SK-N-SH (cell line): ENCODE measurements at regions not wholly inside any gene's neighbourhood (a gene's known extent, or its start where the extent isn't known, plus 50 kb on each side); places are given as distances from the start of the nearest gene placed in this dataset.

Source experiments
- CTCF ChIA-PET: fragments of 300-600, 350-600 bp; formaldehyde crosslinking; extraction: SDS; loops from one replicate; lab custom pipeline; 2021; lab: Yijun Ruan, JAX
- POLR2A ChIA-PET: fragments of 350-600 bp; sonication (Branson Sonifier 250); formaldehyde crosslinking; extraction: SDS; loops from one replicate; lab custom pipeline; 2020; ENCODE audit warnings: antibody characterized with exemption, inconsistent platforms; lab: Yijun Ruan, JAX
- DNase-seq: peaks from one replicate; pipeline ENCODE4 v3.0.0; 2012
- H2AFZ ChIP-seq: fragments of 200-600 bp; sonication (generic); 2 replicates; pipeline ENCODE4 v1.8.1; 2016; ENCODE audit warnings: antibody characterized with exemption, mild to moderate bottlenecking, low read depth
- H3F3A ChIP-seq: fragments of 200-600 bp; sonication (generic); replicated peaks from 2 replicates; pipeline ENCODE3; 2016; ENCODE audit warnings: antibody characterized with exemption, mild to moderate bottlenecking; ENCODE audit not compliant: insufficient read depth
- H3K27ac ChIP-seq, 2 experiments: fragments of 200-500 bp in 1 of 2; fragments of 200-600 bp in 1 of 2; sonication (Bioruptor generic) in 1 of 2; sonication (generic), shearing (Covaris generic) in 1 of 2; 2 replicates each; pipeline versions ENCODE4 v1.5.1 to v1.6.1; 2014 to 2016; ENCODE audit warnings: low read depth in 2 of 2, inconsistent platforms in 1 of 2, low read length in 1 of 2, mild to moderate bottlenecking in 1 of 2, mixed read lengths in 1 of 2
- H3K27me3 ChIP-seq: fragments of 200-600 bp; sonication (generic), shearing (Covaris generic); 2 replicates; pipeline ENCODE4 v1.6.1; 2016; ENCODE audit warnings: mixed run types; ENCODE audit not compliant: insufficient read depth
- H3K36me3 ChIP-seq, 2 experiments: fragments of 200-500 bp in 1 of 2; fragments of 200-600 bp in 1 of 2; sonication (Bioruptor generic) in 1 of 2; sonication (generic) in 1 of 2; replicated peaks in 1 of 2; 2 replicates each; pipeline versions ENCODE3 to v1.5.1; 2014 to 2016; ENCODE audit warnings: low read length in 1 of 2, mild to moderate bottlenecking in 1 of 2; ENCODE audit not compliant: insufficient read depth in 2 of 2, control insufficient read depth in 1 of 2
- H3K4me1 ChIP-seq, 2 experiments: fragments of 200-500 bp in 1 of 2; fragments of 200-600 bp in 1 of 2; sonication (Bioruptor generic) in 1 of 2; sonication (generic), shearing (Covaris generic) in 1 of 2; 2 replicates each; pipeline versions ENCODE4 v1.5.1 to v1.6.1; 2014 to 2016; ENCODE audit warnings: low read depth in 1 of 2, low read length in 1 of 2, mixed run types in 1 of 2; ENCODE audit not compliant: insufficient read depth in 2 of 2, control insufficient read depth in 1 of 2
- H3K4me2 ChIP-seq: fragments of 200-600 bp; sonication (generic), shearing (Covaris generic); 2 replicates; pipeline ENCODE4 v1.6.1; 2017; ENCODE audit warnings: mixed run types
- H3K4me3 ChIP-seq, 2 experiments: fragments of 200-500 bp in 1 of 2; fragments of 200-600 bp in 1 of 2; sonication (Bioruptor generic) in 1 of 2; sonication (generic), shearing (Covaris generic) in 1 of 2; 2 replicates each; pipeline versions ENCODE4 v1.5.1 to v1.8.1; 2014 to 2016; ENCODE audit warnings: low read depth in 2 of 2, inconsistent platforms in 1 of 2, low read length in 1 of 2, mild to moderate bottlenecking in 1 of 2, mixed read lengths in 1 of 2, moderate library complexity in 1 of 2
- H3K79me2 ChIP-seq: fragments of 200-600 bp; sonication (generic); 2 replicates; pipeline ENCODE4 v1.8.1; 2017; ENCODE audit warnings: mild to moderate bottlenecking; ENCODE audit not compliant: insufficient read depth
- H3K9ac ChIP-seq: fragments of 200-600 bp; sonication (generic); 2 replicates; pipeline ENCODE4 v1.6.1; 2017; ENCODE audit warnings: mixed run types
- H3K9me2 ChIP-seq: fragments of 200-600 bp; sonication (generic); 2 replicates; pipeline ENCODE4 v1.6.1; 2017; ENCODE audit warnings: mixed run types
- H3K9me3 ChIP-seq: fragments of 200-600 bp; sonication (generic); 2 replicates; pipeline ENCODE4 v1.6.1; 2017; ENCODE audit warnings: mixed run types, mild to moderate bottlenecking, moderate library complexity
- H4K20me1 ChIP-seq: fragments of 200-600 bp; sonication (generic); 2 replicates; pipeline ENCODE4 v1.6.1; 2017; ENCODE audit warnings: mild to moderate bottlenecking, mixed run types; ENCODE audit not compliant: insufficient read depth
- CHD2 ChIP-seq: fragments of 150-350 bp; IDR thresholded peaks from 2 replicates; pipeline ENCODE4 v1.6.1; 2018; ENCODE audit warnings: low read length; ENCODE audit not compliant: partially characterized antibody
- EP300 ChIP-seq, 2 experiments: IDR thresholded peaks; 2 replicates each; pipeline versions ENCODE4 v1.4.0 to v1.6.1; 2012; ENCODE audit warnings: borderline replicate concordance in 1 of 2, low read depth in 1 of 2, low read length in 1 of 2
- FOSL2 ChIP-seq: IDR thresholded peaks from 2 replicates; pipeline ENCODE4 v1.4.0; 2012; ENCODE audit warnings: low read depth, mild to moderate bottlenecking, moderate library complexity, borderline replicate concordance
- FOXM1 ChIP-seq: IDR thresholded peaks from 2 replicates; pipeline ENCODE4 v1.4.0; 2012; ENCODE audit warnings: low read depth, mild to moderate bottlenecking
- GABPA ChIP-seq: IDR thresholded peaks from 2 replicates; pipeline ENCODE4 v1.4.0; 2012; ENCODE audit warnings: low read depth, mild to moderate bottlenecking
- GATA2 ChIP-seq: sonication (generic); formaldehyde crosslinking; IDR thresholded peaks from 2 replicates; pipeline ENCODE4 v1.5.0; 2020; ENCODE audit warnings: mild to moderate bottlenecking, missing genetic modification reagents
- JUND ChIP-seq: IDR thresholded peaks from 2 replicates; pipeline ENCODE4 v1.4.0; 2012
- MEF2A ChIP-seq: IDR thresholded peaks from 2 replicates; pipeline ENCODE4 v1.4.0; 2012; ENCODE audit warnings: low read depth, borderline replicate concordance
- NRF1 ChIP-seq: IDR thresholded peaks from 2 replicates; pipeline ENCODE4 v1.6.1; 2012; ENCODE audit warnings: low read depth, mild to moderate bottlenecking, low read length
- POLR2AphosphoS5 ChIP-seq: IDR thresholded peaks from 2 replicates; pipeline ENCODE4 v1.6.1; 2012; ENCODE audit warnings: low read depth, low read length
- RCOR1 ChIP-seq: fragments of 150-350 bp; IDR thresholded peaks from 2 replicates; pipeline ENCODE4 v1.6.1; 2017; ENCODE audit warnings: antibody characterized with exemption, low read length
- RXRA ChIP-seq: IDR thresholded peaks from 2 replicates; pipeline ENCODE4 v1.4.0; 2012; ENCODE audit warnings: low read depth, mild to moderate bottlenecking, borderline replicate concordance
- TAF1 ChIP-seq: IDR thresholded peaks from 2 replicates; pipeline ENCODE4 v1.6.1; 2012; ENCODE audit warnings: low read depth, mild to moderate bottlenecking, low read length, moderate library complexity, borderline replicate concordance
- USF2 ChIP-seq: fragments of 150-350 bp; IDR thresholded peaks from 2 replicates; pipeline ENCODE4 v1.6.1; 2017; ENCODE audit warnings: antibody characterized with exemption, low read length, low read depth, borderline replicate concordance
- WGBS: methylation state at CpG from one replicate; pipeline ENCODE4 v1.1.6; 2017; ENCODE audit warnings: low lambda C conversion rate; 5-methylcytosine and 5-hydroxymethylcytosine counted together
- TF ChIP-seq, protein P1 (sequence below): IDR thresholded peaks from 2 replicates; pipeline ENCODE4; 2012

DNA sequence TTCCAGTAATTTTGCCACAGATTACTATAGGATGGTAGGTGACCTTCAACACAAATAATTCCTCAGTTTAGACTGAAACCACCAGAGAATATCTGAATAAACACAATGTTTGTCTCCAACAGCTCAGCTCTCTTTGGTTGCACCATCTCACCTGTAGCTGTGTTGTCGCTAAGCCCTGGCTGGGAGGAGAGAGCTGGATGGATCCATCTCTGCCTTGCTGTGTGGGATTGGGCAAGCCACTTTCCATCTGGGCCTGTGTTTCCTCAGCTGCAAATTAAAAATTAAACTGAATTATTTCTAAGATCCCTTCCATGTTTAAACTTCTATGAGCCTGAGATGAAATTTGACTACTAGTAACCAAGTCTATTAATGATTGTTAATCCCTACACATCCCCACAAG is 310.2 kb downstream of the FBXW7 start:
- no peak for TF ChIP-seq GABPA
- TF ChIP-seq GATA2 (CRISPR knock-in tag), result no peak
- no peak for TF ChIP-seq MEF2A
- no peak for TF ChIP-seq FOSL2
- H3K27ac ChIP-seq, result no peak overlapping the region
- H3K9me3 ChIP-seq, result no peaks in the 10 kb centered on the region
- no peaks in the 10 kb centered on the region for H3K27me3 ChIP-seq
- H3K79me2 ChIP-seq, result no peaks in the 10 kb centered on the region
- no peak for DNase-seq
- H3K36me3 ChIP-seq, result no peaks in the 10 kb centered on the region
- no peak overlapping the region for H2AFZ ChIP-seq
- no peaks in the 10 kb centered on the region for H3K9me2 ChIP-seq
- H3K4me3 ChIP-seq, result no peak overlapping the region
- POLR2A ChIA-PET, result no interaction called here
- no peaks in the 10 kb centered on the region for H4K20me1 ChIP-seq
- H3K9ac ChIP-seq, result no peak overlapping the region
- WGBS, result 89% methylated on average over 1 of the region's 1 CpG
- no peaks in the 10 kb centered on the region for H3K4me1 ChIP-seq
- no peak overlapping the region for H3K4me2 ChIP-seq
- no peaks in the 10 kb centered on the region for H3F3A ChIP-seq
- CTCF ChIA-PET, result interaction anchor here (1.0 kb wide), 1 partner anchor 8 kb away, joined by 3 read pairs; no protein-coding TSS in a partner anchor

- no peaks in the 10 kb centered on the region for H3K79me2 ChIP-seq
- no peak overlapping the region for H3K4me3 ChIP-seq
- ChIA-PET POLR2A (no interaction called here), CTCF (no interaction called here)
- H3K36me3 ChIP-seq, result no peaks in the 10 kb centered on the region
- H2AFZ ChIP-seq, result no peak overlapping the region
- no peak overlapping the region for H3K27ac ChIP-seq
- no peaks in the 10 kb centered on the region for H3K27me3 ChIP-seq
- no peaks in the 10 kb centered on the region for H3F3A ChIP-seq
- no peaks in the 10 kb centered on the region for H3K9me3 ChIP-seq
- no peaks in the 10 kb centered on the region for H3K4me1 ChIP-seq
- H3K9ac ChIP-seq, result no peak overlapping the region
- no peak overlapping the region for H3K4me2 ChIP-seq
- DNase-seq, result no peak
- WGBS, result 69% methylated on average over 6 of the region's 6 CpGs
- no peaks in the 10 kb centered on the region for H4K20me1 ChIP-seq
- no peaks in the 10 kb centered on the region for H3K9me2 ChIP-seq
- no peak for TF ChIP-seq NRF1
- no peak for TF ChIP-seq FOXM1
- TF ChIP-seq TAF1, result no peak
- TF ChIP-seq POLR2AphosphoS5, result no peak
- TF ChIP-seq CHD2, result no peak
- no peak for TF ChIP-seq MEF2A
- no peak for TF ChIP-seq JUND
These were observed 311.0 kb downstream of the FBXW7 start for GRCh38 chr4:152224721-152225420.

DNA sequence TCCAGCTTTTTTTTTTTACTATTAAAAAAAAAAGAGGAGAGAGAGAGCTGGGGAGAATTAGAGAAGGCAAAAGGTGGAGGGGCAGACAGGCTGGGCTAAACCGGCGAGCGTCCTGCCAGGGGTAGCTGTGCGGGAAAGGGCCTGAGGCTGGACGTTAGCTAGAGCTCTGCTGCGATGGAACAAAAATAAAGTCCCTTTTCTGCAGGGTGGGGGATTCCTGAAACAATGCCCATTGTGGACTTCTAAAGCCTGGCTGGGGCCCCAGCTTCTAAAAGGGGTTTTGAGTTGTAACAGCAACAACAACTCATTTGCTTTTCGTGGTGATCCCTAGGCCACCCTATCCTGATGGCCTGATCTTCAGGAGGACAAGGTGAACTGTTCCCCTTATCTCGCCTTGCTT is 311.7 kb downstream of the FBXW7 start:
- Histone ChIP-seq H3K9me3 (no peaks in the 10 kb centered on the region), H3K36me3 (no peaks in the 10 kb centered on the region), H3K4me2 (no peak overlapping the region), H3K27me3 (no peaks in the 10 kb centered on the region), H3K27ac (no peak overlapping the region), H3K79me2 (no peaks in the 10 kb centered on the region), H3F3A (no peaks in the 10 kb centered on the region), H3K4me1 (no peaks in the 10 kb centered on the region), H3K4me3 (no peak overlapping the region)
- no peak for DNase-seq
- no peak for TF ChIP-seq EP300 (IDR thresholded peaks at IDR 0.05; ENCODE audit: borderline replicate concordance in 1 of 2, low read depth in 1 of 2, low read length in 1 of 2)
- TF ChIP-seq RCOR1, result no peak
- TF ChIP-seq, protein P1, sequence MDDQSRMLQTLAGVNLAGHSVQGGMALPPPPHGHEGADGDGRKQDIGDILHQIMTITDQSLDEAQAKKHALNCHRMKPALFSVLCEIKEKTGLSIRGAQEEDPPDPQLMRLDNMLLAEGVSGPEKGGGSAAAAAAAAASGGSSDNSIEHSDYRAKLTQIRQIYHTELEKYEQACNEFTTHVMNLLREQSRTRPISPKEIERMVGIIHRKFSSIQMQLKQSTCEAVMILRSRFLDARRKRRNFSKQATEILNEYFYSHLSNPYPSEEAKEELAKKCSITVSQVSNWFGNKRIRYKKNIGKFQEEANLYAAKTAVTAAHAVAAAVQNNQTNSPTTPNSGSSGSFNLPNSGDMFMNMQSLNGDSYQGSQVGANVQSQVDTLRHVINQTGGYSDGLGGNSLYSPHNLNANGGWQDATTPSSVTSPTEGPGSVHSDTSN, result no peak
- no peak for TF ChIP-seq GATA2 (CRISPR knock-in tag)
- TF ChIP-seq USF2, result no peak
- TF ChIP-seq MEF2A, result no peak
- no peak for TF ChIP-seq RXRA
- TF ChIP-seq, all 33 proteins: peak for 0
- no peak overlapping the region for H3K9ac ChIP-seq
- no peaks in the 10 kb centered on the region for H4K20me1 ChIP-seq
- H3K9me2 ChIP-seq, result no peaks in the 10 kb centered on the region
- no peak overlapping the region for H2AFZ ChIP-seq
- ChIA-PET CTCF (no interaction called here), POLR2A (no interaction called here)
- WGBS, result 77% methylated on average over 8 of the region's 8 CpGs
